GM18868 (cell line): ENCODE measurements at regions not wholly inside any gene's neighbourhood (a gene's known extent, or its start where the extent isn't known, plus 50 kb on each side); places are given as distances from the start of the nearest gene placed in this dataset.
A peak's percentile ranks its signal among the peaks of the same experiment; 100 is the strongest.

Experiments used
- ATAC-seq: cut with Tn5 transposase; IDR thresholded peaks from one replicate; pipeline ENCODE4 v1.9.1; 2021; ENCODE audit warnings: mild to moderate bottlenecking, moderate library complexity; ENCODE audit not compliant: unreplicated experiment

GRCh38 chr7:113487925-113488731 is 369.8 kb upstream of the SMIM30 start:
- no peak for ATAC-seq

GRCh38 chr7:113486548-113486947 is 368.2 kb upstream of the SMIM30 start:
- no peak for ATAC-seq

- no peak for ATAC-seq
Measured at GRCh38 chr7:113483657-113484056, 365.3 kb upstream of the SMIM30 start.

GRCh38 chr7:113480537-113480936 is 362.2 kb upstream of the SMIM30 start:
- ATAC-seq = no peak

- no peak for ATAC-seq
Measured at GRCh38 chr7:113464096-113464855, 345.9 kb upstream of the SMIM30 start.

- no peak for ATAC-seq
Measured at GRCh38 chr7:113460067-113460466, 341.7 kb upstream of the SMIM30 start.

GRCh38 chr7:113456533-113456932 is 338.2 kb upstream of the SMIM30 start:
- no peak for ATAC-seq

- no peak for ATAC-seq
Measured at GRCh38 chr7:113454597-113455169, 336.3 kb upstream of the SMIM30 start.

GRCh38 chr7:113452245-113452644 is 333.9 kb upstream of the SMIM30 start:
- no peak for ATAC-seq

- ATAC-seq = no peak
Measured at GRCh38 chr7:113446791-113447190, 328.4 kb upstream of the SMIM30 start.

GRCh38 chr7:113446391-113446790 is 328.0 kb upstream of the SMIM30 start:
- no peak for ATAC-seq

GRCh38 chr7:113444261-113444660 is 325.9 kb upstream of the SMIM30 start:
- ATAC-seq = no peak

- ATAC-seq = no peak
Measured at GRCh38 chr7:113440173-113440572, 321.8 kb upstream of the SMIM30 start.

GRCh38 chr7:113431406-113431805 is 313.1 kb upstream of the SMIM30 start:
- ATAC-seq = no peak

GRCh38 chr7:113424185-113424817 is 305.9 kb upstream of the SMIM30 start:
- ATAC-seq = no peak

- peak; percentile 100 for ATAC-seq
Measured at GRCh38 chr7:113421696-113422330, 303.5 kb upstream of the SMIM30 start.

- ATAC-seq = no peak
Measured at GRCh38 chr7:113414401-113415035, 296.2 kb upstream of the SMIM30 start.

- no peak for ATAC-seq
Measured at GRCh38 chr7:113412410-113412809, 294.1 kb upstream of the SMIM30 start.

- no peak for ATAC-seq
Measured at GRCh38 chr7:113410796-113411195, 292.4 kb upstream of the SMIM30 start.

- no peak for ATAC-seq
Measured at GRCh38 chr7:113408999-113409398, 290.6 kb upstream of the SMIM30 start.
